Astrocyte (in vitro differentiated cells and primary cell): ENCODE measurements at regions not wholly inside any gene's neighbourhood (a gene's known extent, or its start where the extent isn't known, plus 50 kb on each side); places are given as distances from the start of the nearest gene placed in this dataset.

ENCODE experiments used
- CTCF ChIP-seq: IDR thresholded peaks from 2 replicates; pipeline ENCODE4 v1.5.1; 2011; ENCODE audit warnings: low read depth, mild to moderate bottlenecking, inconsistent platforms, low read length, moderate library complexity; ENCODE audit not compliant: insufficient read depth
- EZH2 ChIP-seq: IDR thresholded peaks from 2 replicates; pipeline ENCODE4 v1.6.1; 2012; ENCODE audit warnings: mild to moderate bottlenecking, low read length, inconsistent platforms; ENCODE audit not compliant: insufficient read depth

GRCh38 chr4:144376866-144377265 is 236.3 kb upstream of the GYPA start:
- TF ChIP-seq CTCF = no peak
- TF ChIP-seq EZH2 = no peak
